CD4-positive, CD25-positive, alpha-beta regulatory T cell (primary cell): ENCODE measurements at regions not wholly inside any gene's neighbourhood (a gene's known extent, or its start where the extent isn't known, plus 50 kb on each side); places are given as distances from the start of the nearest gene placed in this dataset.

Experiments
- ATAC-seq, 2 donors: fragments of 150-1000 bp; cut with Tn5 transposase; one replicate each; pipeline ENCODE4 v1.10.0; 2021; ENCODE audit warnings: low read depth in 2 of 2, moderate number of reproducible peaks in 2 of 2, moderate library complexity in 1 of 2
- DNase-seq, 3 donors: peaks; one replicate each; pipeline versions ENCODE4 v3.0.0 to v3.0.0-alpha.2; 2012 to 2022; ENCODE audit warnings: mixed read lengths in 1 of 3
- H3K27ac ChIP-seq: one replicate; pipeline ENCODE4 v1.7.0; 2013; ENCODE audit warnings: mild to moderate bottlenecking, low read length; ENCODE audit not compliant: insufficient read depth, poor library complexity, severe bottlenecking
- H3K27me3 ChIP-seq: one replicate; pipeline ENCODE4 v1.7.0; 2013; ENCODE audit warnings: low read length; ENCODE audit not compliant: control insufficient read depth, insufficient read depth
- H3K36me3 ChIP-seq: one replicate; pipeline ENCODE4 v1.7.0; 2013; ENCODE audit warnings: mild to moderate bottlenecking, low read length, moderate library complexity; ENCODE audit not compliant: control insufficient read depth, insufficient read depth
- H3K4me1 ChIP-seq: 2 replicates; pipeline ENCODE4 v1.7.0; 2013; ENCODE audit warnings: mild to moderate bottlenecking, low read length; ENCODE audit not compliant: insufficient read depth, control insufficient read depth, poor library complexity, severe bottlenecking
- H3K4me3 ChIP-seq: one replicate; pipeline ENCODE4 v1.7.0; 2013; ENCODE audit warnings: low read depth, mild to moderate bottlenecking, low read length, moderate library complexity
- H3K9me3 ChIP-seq, 2 experiments: 1 replicate in 1 of 2; 2 replicates in 1 of 2; pipeline ENCODE4 v1.7.0; 2013; ENCODE audit warnings: low read length in 2 of 2, mild to moderate bottlenecking in 1 of 2, moderate library complexity in 1 of 2; ENCODE audit not compliant: control insufficient read depth in 2 of 2
- H3K27ac Mint-ChIP-seq, 3 donors: one replicate each; pipeline ENCODE4 v1.8.0; 2020 to 2022; ENCODE audit warnings: mild to moderate bottlenecking in 3 of 3, mixed read lengths in 3 of 3, moderate library complexity in 2 of 3
- H3K27me3 Mint-ChIP-seq: one replicate; pipeline ENCODE4 v1.8.0; 2022; ENCODE audit warnings: mild to moderate bottlenecking, mixed read lengths
- H3K36me3 Mint-ChIP-seq: one replicate; pipeline ENCODE4 v1.8.0; 2020; ENCODE audit warnings: mixed read lengths
- H3K4me1 Mint-ChIP-seq, 4 donors: one replicate each; pipeline ENCODE4 v1.8.0; 2020 to 2022; ENCODE audit warnings: mixed read lengths in 4 of 4, mild to moderate bottlenecking in 1 of 4
- H3K4me3 Mint-ChIP-seq, 4 donors: one replicate each; pipeline ENCODE4 v1.8.0; 2020 to 2022; ENCODE audit warnings: mild to moderate bottlenecking in 4 of 4, mixed read lengths in 4 of 4, moderate library complexity in 3 of 4
- H3K9me3 Mint-ChIP-seq, 7 donors: one replicate each; pipeline ENCODE4 v1.8.0; 2020 to 2022; ENCODE audit warnings: mixed read lengths in 7 of 7, mild to moderate bottlenecking in 3 of 7, moderate library complexity in 2 of 7

GRCh38 chr2:6605836-6606505 is 259.7 kb downstream of the CMPK2 start:
- ATAC-seq (no peak), DNase-seq (no peak)
- Histone ChIP-seq H3K36me3 (no peaks in the 10 kb centered on the region), H3K4me3 (no peak overlapping the region), H3K9me3 (no peaks in the 10 kb centered on the region), H3K27me3 (no peaks in the 10 kb centered on the region), H3K27ac (no peak overlapping the region), H3K4me1 (no peaks in the 10 kb centered on the region)
- Mint-ChIP-seq H3K4me3 (no peak overlapping the region), H3K27ac (no peak overlapping the region), H3K27me3 (no peaks in the 10 kb centered on the region), H3K9me3 (peaks cover 0 to 5% (median 0%) of the 10 kb centered on the region in 7 donors), H3K4me1 (no peaks in the 10 kb centered on the region), H3K36me3 (no peaks in the 10 kb centered on the region)

DNA sequence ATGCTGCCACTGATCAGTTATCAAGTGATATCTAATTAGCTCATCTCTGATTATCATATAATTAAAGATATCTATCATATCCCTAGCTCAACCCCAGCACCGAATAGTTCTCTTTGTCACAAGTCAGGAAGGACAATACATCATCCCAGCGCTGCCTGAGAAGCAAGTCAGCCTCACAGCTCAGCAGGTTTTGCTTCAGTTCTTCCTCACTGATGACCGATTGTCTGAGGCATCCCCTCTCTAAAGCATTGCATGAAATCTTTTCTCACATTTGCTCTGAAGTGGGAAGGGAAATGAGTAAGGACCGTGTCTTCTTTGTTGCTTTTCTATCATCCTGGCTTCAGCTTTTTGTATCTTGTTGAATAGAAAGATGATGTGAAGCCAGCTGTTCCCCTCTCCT is 247.9 kb downstream of the CMPK2 start:
- Mint-ChIP-seq H3K27ac (no peak overlapping the region), H3K4me1 (no peaks in the 10 kb centered on the region), H3K27me3 (no peaks in the 10 kb centered on the region), H3K9me3 (peaks cover 0 to 9% (median 1%) of the 10 kb centered on the region in 7 donors), H3K4me3 (no peak overlapping the region), H3K36me3 (no peaks in the 10 kb centered on the region)
- H3K27me3 ChIP-seq: no peaks in the 10 kb centered on the region
- DNase-seq: no peak
- ATAC-seq: no peak
- no peak overlapping the region for H3K4me3 ChIP-seq
- H3K36me3 ChIP-seq: no peaks in the 10 kb centered on the region
- H3K27ac ChIP-seq: no peak overlapping the region
- H3K9me3 ChIP-seq: peaks cover 2 to 14% of the 10 kb centered on the region in 2 experiments
- H3K4me1 ChIP-seq: no peaks in the 10 kb centered on the region

GRCh38 chr2:6618201-6618600 is 247.5 kb downstream of the CMPK2 start:
- no peak for DNase-seq
- H3K4me1 Mint-ChIP-seq: no peaks in the 10 kb centered on the region
- no peaks in the 10 kb centered on the region for H3K36me3 ChIP-seq
- no peak overlapping the region for H3K27ac ChIP-seq
- no peak for ATAC-seq
- no peaks in the 10 kb centered on the region for H3K36me3 Mint-ChIP-seq
- no peaks in the 10 kb centered on the region for H3K4me1 ChIP-seq
- H3K27me3 ChIP-seq: no peaks in the 10 kb centered on the region
- H3K27me3 Mint-ChIP-seq: no peaks in the 10 kb centered on the region
- no peak overlapping the region for H3K4me3 Mint-ChIP-seq
- peaks cover 0 to 10% of the 10 kb centered on the region in 2 experiments for H3K9me3 ChIP-seq
- no peak overlapping the region for H3K27ac Mint-ChIP-seq
- peaks cover 0 to 8% (median 1%) of the 10 kb centered on the region in 7 donors for H3K9me3 Mint-ChIP-seq
- H3K4me3 ChIP-seq: no peak overlapping the region

DNA sequence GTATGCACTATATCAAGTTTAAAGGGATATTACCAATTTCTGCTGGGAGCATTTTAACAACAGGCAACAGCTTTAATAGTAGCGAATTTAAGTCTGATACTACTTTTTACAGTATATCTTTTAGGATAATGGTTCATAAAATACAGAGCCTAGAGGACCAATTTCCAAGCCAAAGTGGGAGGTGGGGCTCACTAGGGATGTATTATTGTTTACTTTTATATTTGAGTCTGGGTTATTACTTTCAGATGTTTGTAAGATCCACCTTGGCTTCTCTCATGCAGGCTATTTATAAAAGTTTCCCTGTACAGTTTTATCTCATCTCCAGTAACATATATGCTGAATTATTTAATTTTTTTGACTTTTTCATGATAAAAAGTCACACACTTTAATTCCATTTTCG is 242.0 kb downstream of the CMPK2 start:
- no peak for DNase-seq
- H3K27ac Mint-ChIP-seq: no peak overlapping the region
- ATAC-seq: no peak
- peaks cover 0 to 3% (median 0%) of the 10 kb centered on the region in 7 donors for H3K9me3 Mint-ChIP-seq
- no peaks in the 10 kb centered on the region for H3K27me3 ChIP-seq
- no peak overlapping the region for H3K27ac ChIP-seq
- H3K27me3 Mint-ChIP-seq: no peaks in the 10 kb centered on the region
- H3K4me1 Mint-ChIP-seq: no peaks in the 10 kb centered on the region
- no peaks in the 10 kb centered on the region for H3K36me3 Mint-ChIP-seq
- H3K4me3 Mint-ChIP-seq: no peak overlapping the region
- H3K9me3 ChIP-seq: no peaks in the 10 kb centered on the region
- H3K4me1 ChIP-seq: no peaks in the 10 kb centered on the region
- no peaks in the 10 kb centered on the region for H3K36me3 ChIP-seq
- no peak overlapping the region for H3K4me3 ChIP-seq

GRCh38 chr2:6626401-6627012 is 239.2 kb downstream of the CMPK2 start:
- H3K27ac ChIP-seq: no peak overlapping the region
- no peak overlapping the region for H3K27ac Mint-ChIP-seq
- no peaks in the 10 kb centered on the region for H3K27me3 Mint-ChIP-seq
- no peaks in the 10 kb centered on the region for H3K4me1 ChIP-seq
- H3K9me3 ChIP-seq: no peaks in the 10 kb centered on the region
- H3K4me3 Mint-ChIP-seq: no peak overlapping the region
- DNase-seq (no peak), ATAC-seq (no peak)
- H3K4me1 Mint-ChIP-seq: no peaks in the 10 kb centered on the region
- H3K9me3 Mint-ChIP-seq: peaks cover 0 to 3% (median 1%) of the 10 kb centered on the region in 7 donors
- no peak overlapping the region for H3K4me3 ChIP-seq
- no peaks in the 10 kb centered on the region for H3K36me3 ChIP-seq
- no peaks in the 10 kb centered on the region for H3K27me3 ChIP-seq
- no peaks in the 10 kb centered on the region for H3K36me3 Mint-ChIP-seq

DNA sequence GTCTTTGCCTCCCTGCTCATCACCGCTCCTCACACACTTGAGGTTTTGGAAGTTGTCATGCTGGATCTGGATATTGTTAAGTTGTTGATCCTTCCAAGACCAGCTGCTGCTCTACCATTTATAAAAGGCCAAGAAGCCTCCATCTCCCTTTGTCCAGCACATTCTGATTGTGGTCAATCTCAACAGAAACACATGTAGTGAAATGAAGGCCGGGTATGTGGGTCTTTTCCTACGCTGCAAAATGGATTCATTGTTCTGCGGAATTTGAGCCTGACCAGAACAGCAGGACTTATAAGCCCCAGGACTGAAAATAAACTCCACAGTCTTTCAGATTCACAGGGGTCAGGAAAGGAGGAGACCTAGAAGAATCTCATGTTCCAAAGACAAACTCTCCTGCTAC is 238.4 kb downstream of the CMPK2 start:
- no peaks in the 10 kb centered on the region for H3K36me3 ChIP-seq
- Mint-ChIP-seq H3K9me3 (peaks cover 0 to 4% (median 1%) of the 10 kb centered on the region in 7 donors), H3K4me1 (no peaks in the 10 kb centered on the region), H3K27ac (no peak overlapping the region), H3K27me3 (no peaks in the 10 kb centered on the region), H3K4me3 (no peak overlapping the region), H3K36me3 (no peaks in the 10 kb centered on the region)
- ATAC-seq: no peak
- no peak overlapping the region for H3K27ac ChIP-seq
- H3K27me3 ChIP-seq: no peaks in the 10 kb centered on the region
- no peaks in the 10 kb centered on the region for H3K9me3 ChIP-seq
- no peak overlapping the region for H3K4me3 ChIP-seq
- no peak for DNase-seq
- H3K4me1 ChIP-seq: no peaks in the 10 kb centered on the region

DNA sequence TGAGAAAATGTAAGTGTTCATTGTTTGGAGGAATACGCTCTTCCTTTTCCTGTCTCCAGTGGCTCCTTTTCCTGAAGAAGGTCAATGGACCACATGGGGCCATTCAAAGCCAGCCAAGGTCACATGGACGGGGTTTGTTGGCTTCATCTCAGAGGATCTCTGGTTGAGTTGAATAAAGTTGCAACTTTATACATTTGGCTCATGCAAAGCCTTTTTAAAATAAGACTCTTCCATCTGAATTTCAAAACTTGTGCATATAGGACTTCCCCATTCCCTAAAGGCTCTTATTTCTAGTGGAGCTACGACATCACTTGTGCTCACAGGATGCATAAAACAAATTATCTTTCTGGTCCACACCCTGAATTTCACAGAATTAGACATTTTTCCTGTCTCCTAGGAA is 235.5 kb downstream of the CMPK2 start:
- Mint-ChIP-seq H3K27me3 (no peaks in the 10 kb centered on the region), H3K4me3 (no peak overlapping the region)

GRCh38 chr2:6635296-6635695 is 230.4 kb downstream of the CMPK2 start:
- H3K27me3 ChIP-seq: no peaks in the 10 kb centered on the region
- Mint-ChIP-seq H3K36me3 (no peaks in the 10 kb centered on the region), H3K27me3 (no peaks in the 10 kb centered on the region), H3K27ac (no peak overlapping the region), H3K4me3 (no peak overlapping the region), H3K9me3 (peaks cover 0 to 4% (median 0%) of the 10 kb centered on the region in 7 donors), H3K4me1 (no peaks in the 10 kb centered on the region)
- no peaks in the 10 kb centered on the region for H3K4me1 ChIP-seq
- H3K4me3 ChIP-seq: no peak overlapping the region
- DNase-seq (no peak), ATAC-seq (no peak)
- H3K27ac ChIP-seq: no peak overlapping the region
- H3K36me3 ChIP-seq: no peaks in the 10 kb centered on the region
- no peaks in the 10 kb centered on the region for H3K9me3 ChIP-seq

More for the DNA sequence above, 235.5 kb downstream of the CMPK2 start:
- no peak overlapping the region for H3K4me3 ChIP-seq
- H3K27ac Mint-ChIP-seq: no peak overlapping the region
- H3K9me3 ChIP-seq: no peaks in the 10 kb centered on the region
- peaks cover 0 to 7% (median 0%) of the 10 kb centered on the region in 7 donors for H3K9me3 Mint-ChIP-seq
- no peaks in the 10 kb centered on the region for H3K27me3 ChIP-seq
- no peaks in the 10 kb centered on the region for H3K36me3 ChIP-seq
- H3K4me1 Mint-ChIP-seq: no peaks in the 10 kb centered on the region
- DNase-seq (no peak), ATAC-seq (no peak)
- H3K36me3 Mint-ChIP-seq: no peaks in the 10 kb centered on the region
- no peaks in the 10 kb centered on the region for H3K4me1 ChIP-seq
- no peak overlapping the region for H3K27ac ChIP-seq
